ENCODE measurements at regions not wholly inside any gene's neighbourhood (a gene's known extent, or its start where the extent isn't known, plus 50 kb on each side); places are given as distances from the start of the nearest gene placed in this dataset.

- TF ChIP-seq, protein P1, sequence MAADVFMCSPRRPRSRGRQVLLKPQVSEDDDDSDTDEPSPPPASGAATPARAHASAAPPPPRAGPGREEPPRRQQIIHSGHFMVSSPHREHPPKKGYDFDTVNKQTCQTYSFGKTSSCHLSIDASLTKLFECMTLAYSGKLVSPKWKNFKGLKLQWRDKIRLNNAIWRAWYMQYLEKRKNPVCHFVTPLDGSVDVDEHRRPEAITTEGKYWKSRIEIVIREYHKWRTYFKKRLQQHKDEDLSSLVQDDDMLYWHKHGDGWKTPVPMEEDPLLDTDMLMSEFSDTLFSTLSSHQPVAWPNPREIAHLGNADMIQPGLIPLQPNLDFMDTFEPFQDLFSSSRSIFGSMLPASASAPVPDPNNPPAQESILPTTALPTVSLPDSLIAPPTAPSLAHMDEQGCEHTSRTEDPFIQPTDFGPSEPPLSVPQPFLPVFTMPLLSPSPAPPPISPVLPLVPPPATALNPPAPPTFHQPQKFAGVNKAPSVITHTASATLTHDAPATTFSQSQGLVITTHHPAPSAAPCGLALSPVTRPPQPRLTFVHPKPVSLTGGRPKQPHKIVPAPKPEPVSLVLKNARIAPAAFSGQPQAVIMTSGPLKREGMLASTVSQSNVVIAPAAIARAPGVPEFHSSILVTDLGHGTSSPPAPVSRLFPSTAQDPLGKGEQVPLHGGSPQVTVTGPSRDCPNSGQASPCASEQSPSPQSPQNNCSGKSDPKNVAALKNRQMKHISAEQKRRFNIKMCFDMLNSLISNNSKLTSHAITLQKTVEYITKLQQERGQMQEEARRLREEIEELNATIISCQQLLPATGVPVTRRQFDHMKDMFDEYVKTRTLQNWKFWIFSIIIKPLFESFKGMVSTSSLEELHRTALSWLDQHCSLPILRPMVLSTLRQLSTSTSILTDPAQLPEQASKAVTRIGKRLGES (CRISPR knock-in tag; IDR thresholded peaks at IDR 0.05; ENCODE audit: borderline replicate concordance): no peak
- no peak for TF ChIP-seq TMF1 (CRISPR knock-in tag; IDR thresholded peaks at IDR 0.05; ENCODE audit: low read depth)
- TF ChIP-seq, protein P2, sequence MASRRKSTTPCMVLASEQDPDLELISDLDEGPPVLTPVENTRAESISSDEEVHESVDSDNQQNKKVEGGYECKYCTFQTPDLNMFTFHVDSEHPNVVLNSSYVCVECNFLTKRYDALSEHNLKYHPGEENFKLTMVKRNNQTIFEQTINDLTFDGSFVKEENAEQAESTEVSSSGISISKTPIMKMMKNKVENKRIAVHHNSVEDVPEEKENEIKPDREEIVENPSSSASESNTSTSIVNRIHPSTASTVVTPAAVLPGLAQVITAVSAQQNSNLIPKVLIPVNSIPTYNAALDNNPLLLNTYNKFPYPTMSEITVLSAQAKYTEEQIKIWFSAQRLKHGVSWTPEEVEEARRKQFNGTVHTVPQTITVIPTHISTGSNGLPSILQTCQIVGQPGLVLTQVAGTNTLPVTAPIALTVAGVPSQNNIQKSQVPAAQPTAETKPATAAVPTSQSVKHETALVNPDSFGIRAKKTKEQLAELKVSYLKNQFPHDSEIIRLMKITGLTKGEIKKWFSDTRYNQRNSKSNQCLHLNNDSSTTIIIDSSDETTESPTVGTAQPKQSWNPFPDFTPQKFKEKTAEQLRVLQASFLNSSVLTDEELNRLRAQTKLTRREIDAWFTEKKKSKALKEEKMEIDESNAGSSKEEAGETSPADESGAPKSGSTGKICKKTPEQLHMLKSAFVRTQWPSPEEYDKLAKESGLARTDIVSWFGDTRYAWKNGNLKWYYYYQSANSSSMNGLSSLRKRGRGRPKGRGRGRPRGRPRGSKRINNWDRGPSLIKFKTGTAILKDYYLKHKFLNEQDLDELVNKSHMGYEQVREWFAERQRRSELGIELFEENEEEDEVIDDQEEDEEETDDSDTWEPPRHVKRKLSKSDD (CRISPR knock-in tag; IDR thresholded peaks at IDR 0.05; ENCODE audit: low read depth): no peak
- TF ChIP-seq MTF2 (CRISPR knock-in tag; IDR thresholded peaks at IDR 0.05; ENCODE audit: borderline replicate concordance): no peak
- no peak for TF ChIP-seq MED13 (CRISPR knock-in tag; IDR thresholded peaks at IDR 0.05)
- TF ChIP-seq, protein P3, sequence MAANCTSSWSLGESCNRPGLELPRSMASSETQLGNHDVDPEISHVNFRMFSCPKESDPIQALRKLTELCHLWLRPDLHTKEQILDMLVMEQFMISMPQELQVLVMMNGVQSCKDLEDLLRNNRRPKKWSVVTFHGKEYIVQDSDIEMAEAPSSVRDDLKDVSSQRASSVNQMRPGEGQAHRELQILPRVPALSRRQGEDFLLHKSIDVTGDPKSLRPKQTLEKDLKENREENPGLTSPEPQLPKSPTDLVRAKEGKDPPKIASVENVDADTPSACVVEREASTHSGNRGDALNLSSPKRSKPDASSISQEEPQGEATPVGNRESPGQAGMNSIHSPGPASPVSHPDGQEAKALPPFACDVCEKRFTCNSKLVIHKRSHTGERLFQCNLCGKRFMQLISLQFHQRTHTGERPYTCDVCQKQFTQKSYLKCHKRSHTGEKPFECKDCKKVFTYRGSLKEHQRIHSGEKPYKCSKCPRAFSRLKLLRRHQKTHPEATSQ (CRISPR knock-in tag; IDR thresholded peaks at IDR 0.05; ENCODE audit: borderline replicate concordance): no peak
- TF ChIP-seq PAXIP1 (CRISPR knock-in tag; conservative IDR thresholded peaks at IDR 0.05): peak; percentile 69
- no peak for TF ChIP-seq ZSCAN12 (CRISPR knock-in tag; IDR thresholded peaks at IDR 0.05)
- no peak for TF ChIP-seq ZNF33B (CRISPR knock-in tag; IDR thresholded peaks at IDR 0.05)
- TF ChIP-seq THAP7 (CRISPR knock-in tag; IDR thresholded peaks at IDR 0.05): no peak
- no peak for TF ChIP-seq KLF9 (CRISPR knock-in tag; IDR thresholded peaks at IDR 0.05; ENCODE audit: low read depth)
- TF ChIP-seq IKZF5 (CRISPR knock-in tag; IDR thresholded peaks at IDR 0.05): no peak
- TF ChIP-seq SETDB1 (CRISPR knock-in tag; IDR thresholded peaks at IDR 0.05; ENCODE audit: borderline replicate concordance): no peak
- TF ChIP-seq ZNF546 (CRISPR knock-in tag; conservative IDR thresholded peaks at IDR 0.05): no peak
Observed at GRCh38 chr22:25395915-25396314, 168.6 kb upstream of the GRK3 start (continued).

Data from HepG2 (cell line).